H9 (cell line): ENCODE measurements at regions not wholly inside any gene's neighbourhood (a gene's known extent, or its start where the extent isn't known, plus 50 kb on each side); places are given as distances from the start of the nearest gene placed in this dataset.

ENCODE experiments used
- DNase-seq: peaks from one replicate; pipeline ENCODE4 v3.0.0-alpha.2; 2017
- H2AFZ ChIP-seq: one replicate; pipeline ENCODE4 v1.6.1; 2013; ENCODE audit warnings: mild to moderate bottlenecking, low read length, control low read depth, moderate library complexity
- H2AK5ac ChIP-seq: 2 replicates; pipeline ENCODE4 v1.6.1; 2013; ENCODE audit warnings: low read length, control low read depth, mixed read lengths; ENCODE audit not compliant: insufficient read length
- H2BK120ac ChIP-seq: one replicate; pipeline ENCODE4 v1.6.1; 2013; ENCODE audit warnings: low read depth, mild to moderate bottlenecking, low read length, control low read depth, inconsistent platforms; ENCODE audit not compliant: poor library complexity, severe bottlenecking
- H2BK12ac ChIP-seq: 2 replicates; pipeline ENCODE4 v1.6.1; 2013; ENCODE audit warnings: low read length, control low read depth, mixed read lengths, low read depth; ENCODE audit not compliant: insufficient read length
- H2BK15ac ChIP-seq: 2 replicates; pipeline ENCODE4 v1.6.1; 2013; ENCODE audit warnings: low read depth, low read length, control low read depth
- H2BK20ac ChIP-seq: one replicate; pipeline ENCODE4 v1.6.1; 2013; ENCODE audit warnings: low read depth, mild to moderate bottlenecking, low read length, control low read depth, inconsistent platforms; ENCODE audit not compliant: poor library complexity, severe bottlenecking
- H2BK5ac ChIP-seq: 2 replicates; pipeline ENCODE4 v1.6.1; 2013; ENCODE audit warnings: low read length, control low read depth, mixed read lengths; ENCODE audit not compliant: insufficient read length
- H3K14ac ChIP-seq: 2 replicates; pipeline ENCODE4 v1.6.1; 2013; ENCODE audit warnings: low read length, control low read depth; ENCODE audit not compliant: insufficient read depth
- H3K18ac ChIP-seq: 2 replicates; pipeline ENCODE4 v1.6.1; 2013; ENCODE audit warnings: low read depth, mild to moderate bottlenecking, mixed read lengths, low read length, control low read depth; ENCODE audit not compliant: insufficient read length
- H3K23ac ChIP-seq: 2 replicates; pipeline ENCODE4 v1.6.1; 2013; ENCODE audit warnings: low read length, control low read depth, mixed read lengths, low read depth; ENCODE audit not compliant: insufficient read length
- H3K23me2 ChIP-seq: 2 replicates; pipeline ENCODE4 v1.6.1; 2013; ENCODE audit warnings: low read depth, mild to moderate bottlenecking, mixed read lengths, low read length, control low read depth; ENCODE audit not compliant: insufficient read length, poor library complexity, severe bottlenecking
- H3K27ac ChIP-seq: 2 replicates; pipeline ENCODE4 v1.5.1; 2013; ENCODE audit warnings: low read length, control low read depth, mixed read lengths, low read depth; ENCODE audit not compliant: insufficient read length
- H3K27me3 ChIP-seq: 2 replicates; pipeline ENCODE4 v1.6.1; 2013; ENCODE audit warnings: low read length, control low read depth, inconsistent platforms; ENCODE audit not compliant: insufficient read depth
- H3K4ac ChIP-seq: 2 replicates; pipeline ENCODE4 v1.6.1; 2013; ENCODE audit warnings: low read depth, mild to moderate bottlenecking, control low read depth, inconsistent platforms, low read length, moderate library complexity
- H3K4me1 ChIP-seq: 2 replicates; pipeline ENCODE4 v1.6.1; 2013; ENCODE audit warnings: low read length, control low read depth, inconsistent platforms; ENCODE audit not compliant: insufficient read depth
- H3K4me2 ChIP-seq: 2 replicates; pipeline ENCODE4 v1.6.1; 2013; ENCODE audit warnings: low read length, control low read depth, mixed read lengths; ENCODE audit not compliant: insufficient read length, insufficient read depth
- H3K56ac ChIP-seq: 2 replicates; pipeline ENCODE4 v1.6.1; 2013; ENCODE audit warnings: low read depth, mild to moderate bottlenecking, mixed read lengths, low read length, control low read depth; ENCODE audit not compliant: insufficient read length
- H3K79me1 ChIP-seq: 2 replicates; pipeline ENCODE4 v1.6.1; 2013; ENCODE audit warnings: low read depth, mild to moderate bottlenecking, moderate library complexity, low read length, control low read depth, inconsistent platforms; ENCODE audit not compliant: insufficient read depth, poor library complexity, severe bottlenecking
- H3K79me2 ChIP-seq: 2 replicates; pipeline ENCODE4 v1.6.1; 2013; ENCODE audit warnings: low read length, control low read depth, inconsistent platforms; ENCODE audit not compliant: insufficient read depth
- H3K9ac ChIP-seq: 2 replicates; pipeline ENCODE4 v1.6.1; 2013; ENCODE audit warnings: low read length, control low read depth, mixed read lengths; ENCODE audit not compliant: insufficient read length; ENCODE audit errors: extremely low read depth
- H3K9me3 ChIP-seq: one replicate; pipeline ENCODE4 v1.6.1; 2013; ENCODE audit warnings: low read depth, low read length, inconsistent platforms; ENCODE audit not compliant: control insufficient read depth
- H3T11ph ChIP-seq: one replicate; pipeline ENCODE4 v1.6.1; 2013; ENCODE audit warnings: mild to moderate bottlenecking, low read length, control low read depth, inconsistent platforms
- H4K20me1 ChIP-seq: one replicate; pipeline ENCODE4 v1.6.1; 2013; ENCODE audit not compliant: control insufficient read depth, insufficient read length, insufficient read depth
- H4K5ac ChIP-seq: 2 replicates; pipeline ENCODE4 v1.6.1; 2013; ENCODE audit warnings: low read depth, mild to moderate bottlenecking, mixed read lengths, low read length, control low read depth; ENCODE audit not compliant: insufficient read length
- H4K8ac ChIP-seq: replicated peaks from 2 replicates; pipeline ENCODE4 v1.6.1; 2013; ENCODE audit warnings: low read length, control low read depth, mixed read lengths, low read depth; ENCODE audit not compliant: insufficient read length
- H4K91ac ChIP-seq: 2 replicates; pipeline ENCODE4 v1.6.1; 2013; ENCODE audit warnings: low read depth, mild to moderate bottlenecking, moderate library complexity, mixed read lengths, low read length, control low read depth; ENCODE audit not compliant: insufficient read length
- H3K27ac Mint-ChIP-seq, 3 experiments: 2 replicates in 2 of 3; 3 replicates in 1 of 3; pipeline ENCODE4 v1.8.0; 2020 to 2021; ENCODE audit warnings: mixed read lengths in 3 of 3, mild to moderate bottlenecking in 1 of 3, moderate library complexity in 1 of 3
- H3K27me3 Mint-ChIP-seq: 2 replicates; pipeline ENCODE4 v1.8.0; 2021; ENCODE audit warnings: low read depth, mild to moderate bottlenecking, moderate library complexity, mixed read lengths
- H3K36me3 Mint-ChIP-seq, 3 experiments: 2 replicates in 2 of 3; 3 replicates in 1 of 3; pipeline ENCODE4 v1.8.0; 2020 to 2021; ENCODE audit warnings: low read depth in 3 of 3, mixed read lengths in 3 of 3; ENCODE audit not compliant: insufficient read depth in 1 of 3
- H3K4me1 Mint-ChIP-seq, 2 experiments: 2 replicates each; pipeline ENCODE4 v1.8.0; 2020; ENCODE audit warnings: mixed read lengths in 2 of 2
- H3K4me3 Mint-ChIP-seq, 2 experiments: 2 replicates in 1 of 2; 3 replicates in 1 of 2; pipeline ENCODE4 v1.8.0; 2020 to 2021; ENCODE audit warnings: mild to moderate bottlenecking in 2 of 2, mixed read lengths in 2 of 2, moderate library complexity in 1 of 2
- H3K9me3 Mint-ChIP-seq, 2 experiments: 2 replicates in 1 of 2; 3 replicates in 1 of 2; pipeline ENCODE4 v1.8.0; 2020; ENCODE audit warnings: mild to moderate bottlenecking in 2 of 2, mixed read lengths in 2 of 2, moderate library complexity in 1 of 2
- CTCF ChIP-seq: fragments of 200-600 bp; sonication (generic); conservative IDR thresholded peaks from 3 replicates; pipeline ENCODE4 v1.8.0; 2021; ENCODE audit warnings: antibody characterized with exemption, mild to moderate bottlenecking
- WGBS: extraction: QIAGEN DNeasy Blood & Tissue Kit; methylation state at CpG from one replicate; pipeline ENCODE4 v1.1.7; 2013; ENCODE audit warnings: missing lambda C conversion rate, low lambda C conversion rate, mixed read lengths; ENCODE audit not compliant: insufficient read length; ENCODE audit errors: extremely low coverage; 5-methylcytosine and 5-hydroxymethylcytosine counted together

DNA sequence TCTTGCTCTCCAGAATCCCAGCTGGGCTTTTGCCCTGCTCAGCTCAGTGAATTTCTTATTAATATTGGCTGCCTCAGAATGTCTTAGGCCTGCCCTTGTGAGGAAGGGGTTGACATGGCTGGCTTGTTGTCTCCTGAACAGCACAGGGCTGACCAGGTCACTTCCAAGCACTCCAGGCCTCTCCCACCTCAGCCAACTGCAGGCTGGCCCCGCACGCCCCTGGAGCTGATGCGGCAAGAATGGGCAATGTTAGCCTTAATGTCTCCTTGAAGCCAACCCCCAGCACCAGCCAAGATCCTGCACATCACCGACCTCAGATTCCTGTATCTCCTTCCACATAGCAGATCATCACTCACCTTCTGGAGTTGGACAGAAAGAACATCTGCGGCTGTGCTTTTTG lies 598.6 kb downstream of the AJAP1 start:
- Histone ChIP-seq H3K18ac (no peak overlapping the region), H3K23ac (no peak overlapping the region), H2BK12ac (no peak overlapping the region), H3K4me1 (no peaks in the 10 kb centered on the region), H3K79me1 (no peaks in the 10 kb centered on the region), H3T11ph (no peak overlapping the region), H2AK5ac (no peak overlapping the region), H2BK20ac (no peak overlapping the region), H4K8ac (no peak overlapping the region), H3K79me2 (no peaks in the 10 kb centered on the region), H3K9me3 (no peaks in the 10 kb centered on the region), H2BK120ac (no peak overlapping the region), H2AFZ (no peak overlapping the region), H4K20me1 (no peaks in the 10 kb centered on the region), H3K27me3 (no peaks in the 10 kb centered on the region; the same call in 1 of the 2 replicates), H3K23me2 (no peaks in the 10 kb centered on the region), H4K5ac (no peak overlapping the region), H3K4ac (no peak overlapping the region), H3K14ac (no peak overlapping the region), H4K91ac (no peak overlapping the region), H2BK15ac (no peak overlapping the region), H3K4me2 (no peak overlapping the region), H3K56ac (no peak overlapping the region), H3K9ac (no peak overlapping the region), H2BK5ac (no peak overlapping the region), H3K27ac (no peak overlapping the region)
- peaks cover 40% of the 10 kb centered on the region for H3K27me3 Mint-ChIP-seq
- no peak overlapping the region for H3K27ac Mint-ChIP-seq
- WGBS: no CpG with 5 or more reads among the region's 5 CpGs
- H3K4me1 Mint-ChIP-seq: no peaks in the 10 kb centered on the region
- peaks cover 0 to 4% (median 3%) of the 10 kb centered on the region in 3 experiments; a peak in 2 of 7 replicates for H3K36me3 Mint-ChIP-seq
- H3K4me3 Mint-ChIP-seq: no peak overlapping the region
- no peak for DNase-seq
- H3K9me3 Mint-ChIP-seq: peaks cover 7 to 13% of the 10 kb centered on the region in 2 experiments; a peak in 4 of 5 replicates
- no peak for TF ChIP-seq CTCF
